SH-SY5Y (cell line): ENCODE measurements at regions not wholly inside any gene's neighbourhood (a gene's known extent, or its start where the extent isn't known, plus 50 kb on each side); places are given as distances from the start of the nearest gene placed in this dataset.

ENCODE experiments used
- GATA2 ChIP-seq: IDR thresholded peaks from 2 replicates; pipeline ENCODE4 v1.6.1; 2011; ENCODE audit warnings: mild to moderate bottlenecking, low read depth, low read length
- GATA3 ChIP-seq: IDR thresholded peaks from 2 replicates; pipeline ENCODE4 v1.6.1; 2011; ENCODE audit warnings: low read depth, mild to moderate bottlenecking, low read length, moderate library complexity

DNA sequence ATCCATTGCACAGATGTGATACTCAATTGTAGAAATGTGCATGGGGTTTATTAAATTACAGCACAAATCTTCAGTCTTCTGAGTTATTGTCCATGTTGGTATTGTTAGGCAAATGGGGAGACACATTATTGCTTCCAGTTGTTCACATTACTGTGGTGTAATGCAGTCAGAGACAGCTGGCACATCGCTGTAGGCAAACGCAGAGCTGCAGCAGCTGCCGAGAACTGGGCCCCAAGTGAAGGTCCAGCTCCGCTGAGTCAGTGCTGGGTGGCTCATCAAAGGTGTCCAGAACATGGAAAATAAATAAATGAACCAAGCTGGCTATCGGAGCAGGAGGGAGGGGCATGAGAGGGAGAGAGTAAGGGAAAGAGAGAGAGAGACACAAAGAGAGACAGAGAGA lies 299.1 kb upstream of the OBI1 start:
- TF ChIP-seq GATA2 (no peak), GATA3 (no peak)
